GM23338 (cell line): ENCODE measurements at regions not wholly inside any gene's neighbourhood (a gene's known extent, or its start where the extent isn't known, plus 50 kb on each side); places are given as distances from the start of the nearest gene placed in this dataset.

ENCODE experiments used
- ATAC-seq: fragments of 200-7000 bp; cut with Tn5 transposase; 3 replicates; pipeline ENCODE4 v1.9.1; 2020
- DNase-seq: peaks from one replicate; pipeline ENCODE4 v3.0.0-alpha.2; 2015; ENCODE audit warnings: low spot score
- H2AFZ ChIP-seq: fragments of 200-600 bp; sonication (generic); 2 replicates; pipeline ENCODE4 v1.8.0; 2016; ENCODE audit warnings: antibody characterized with exemption, mild to moderate bottlenecking, moderate library complexity
- H3F3A ChIP-seq: fragments of 200-600 bp; sonication (generic); replicated peaks from 2 replicates; pipeline ENCODE4 v1.8.0; 2017; ENCODE audit warnings: antibody characterized with exemption, mixed run types, low read depth
- H3K27ac ChIP-seq: fragments of 200-600 bp; sonication (generic); 2 replicates; pipeline ENCODE4 v1.6.1; 2016; ENCODE audit warnings: low read depth
- H3K27me3 ChIP-seq: fragments of 200-600 bp; sonication (generic); 2 replicates; pipeline ENCODE4 v1.8.0; 2016; ENCODE audit warnings: mild to moderate bottlenecking, mixed run types, moderate library complexity; ENCODE audit not compliant: insufficient read depth
- H3K36me3 ChIP-seq: fragments of 200-600 bp; sonication (generic); 2 replicates; pipeline ENCODE4 v1.8.0; 2016; ENCODE audit warnings: mild to moderate bottlenecking; ENCODE audit not compliant: insufficient read depth
- H3K4me1 ChIP-seq: fragments of 200-600 bp; sonication (generic); 2 replicates; pipeline ENCODE4 v1.8.0; 2016; ENCODE audit warnings: mild to moderate bottlenecking, moderate library complexity; ENCODE audit not compliant: insufficient read depth
- H3K4me2 ChIP-seq: fragments of 200-600 bp; sonication (generic); 2 replicates; pipeline ENCODE4 v1.7.1; 2017; ENCODE audit warnings: mixed run types
- H3K4me3 ChIP-seq: fragments of 200-600 bp; sonication (generic); 2 replicates; pipeline ENCODE4 v1.6.1; 2016; ENCODE audit warnings: mixed run types
- H3K79me2 ChIP-seq: fragments of 200-600 bp; sonication (generic); replicated peaks from 2 replicates; pipeline ENCODE4 v1.8.0; 2017; ENCODE audit warnings: mild to moderate bottlenecking; ENCODE audit not compliant: insufficient read depth
- H3K9me2 ChIP-seq: fragments of 200-600 bp; sonication (generic); 2 replicates; pipeline ENCODE4 v1.8.0; 2017; ENCODE audit not compliant: insufficient read depth
- H4K20me1 ChIP-seq: fragments of 200-600 bp; sonication (generic); replicated peaks from 2 replicates; pipeline ENCODE4 v1.8.0; 2017; ENCODE audit warnings: mild to moderate bottlenecking; ENCODE audit not compliant: insufficient read depth
- H3K27ac Mint-ChIP-seq: 2 replicates; pipeline ENCODE4 v1.8.0; 2020; ENCODE audit warnings: inconsistent platforms, mild to moderate bottlenecking, moderate library complexity, mixed read lengths
- H3K27me3 Mint-ChIP-seq: 3 replicates; pipeline ENCODE4 v1.8.0; 2022; ENCODE audit warnings: low read depth, mild to moderate bottlenecking, moderate library complexity, mixed read lengths, inconsistent platforms; ENCODE audit not compliant: insufficient read depth, poor library complexity
- H3K36me3 Mint-ChIP-seq: 3 replicates; pipeline ENCODE4 v1.8.0; 2021; ENCODE audit warnings: low read depth, mild to moderate bottlenecking, inconsistent platforms, moderate library complexity, mixed read lengths
- H3K4me1 Mint-ChIP-seq: 3 replicates; pipeline ENCODE4 v1.8.0; 2020; ENCODE audit warnings: mild to moderate bottlenecking, inconsistent platforms, mixed read lengths
- H3K4me3 Mint-ChIP-seq: 3 replicates; pipeline ENCODE4 v1.8.0; 2021; ENCODE audit warnings: moderate library complexity, mild to moderate bottlenecking, inconsistent platforms, mixed read lengths
- H3K9me3 Mint-ChIP-seq: 3 replicates; pipeline ENCODE4 v1.8.0; 2020; ENCODE audit warnings: moderate library complexity, mild to moderate bottlenecking, inconsistent platforms, mixed read lengths
- CREB1 ChIP-seq: fragments of 250-450 bp; sonication (Bioruptor Pico); IDR thresholded peaks from 2 replicates; pipeline ENCODE4 v1.5.0; 2020; ENCODE audit warnings: low read depth, mild to moderate bottlenecking, moderate library complexity
- ETS1 ChIP-seq: IDR thresholded peaks from 2 replicates; pipeline ENCODE4 v1.6.1; 2016; ENCODE audit warnings: antibody characterized with exemption
- EZH2 ChIP-seq: fragments of 200-600 bp; sonication (generic); IDR thresholded peaks from one replicate; pipeline ENCODE4 v1.8.0; 2017; ENCODE audit warnings: antibody characterized with exemption, mild to moderate bottlenecking, low read depth; ENCODE audit not compliant: unreplicated experiment
- EZH2phosphoT487 ChIP-seq: fragments of 200-600 bp; sonication (generic); IDR thresholded peaks from one replicate; pipeline ENCODE4 v1.8.1; 2018; ENCODE audit warnings: antibody characterized with exemption; ENCODE audit not compliant: unreplicated experiment
- JUNB ChIP-seq: IDR thresholded peaks from one replicate; pipeline ENCODE4 v1.6.1; 2016; ENCODE audit warnings: antibody characterized with exemption; ENCODE audit not compliant: unreplicated experiment
- NANOG ChIP-seq: IDR thresholded peaks from 2 replicates; pipeline ENCODE4 v1.6.1; 2016; ENCODE audit warnings: antibody characterized with exemption, borderline replicate concordance
- POLR2AphosphoS5 ChIP-seq: IDR thresholded peaks from 2 replicates; pipeline ENCODE4 v1.6.1; 2016; ENCODE audit warnings: antibody characterized with exemption, low read depth
- STAT1 ChIP-seq: IDR thresholded peaks from one replicate; pipeline ENCODE4 v1.6.1; 2016; ENCODE audit warnings: antibody characterized with exemption; ENCODE audit not compliant: unreplicated experiment
- ZNF114 ChIP-seq: fragments of 250-450 bp; sonication (Bioruptor Pico); IDR thresholded peaks from 2 replicates; pipeline ENCODE4 v1.5.0; 2020; ENCODE audit warnings: mild to moderate bottlenecking, moderate library complexity
- ZNF331 ChIP-seq: fragments of 250-450 bp; sonication (Bioruptor Pico); IDR thresholded peaks from 2 replicates; pipeline ENCODE4 v1.5.0; 2020; ENCODE audit warnings: low read depth, mild to moderate bottlenecking, moderate library complexity
- TF ChIP-seq, protein P1 (sequence below), 2 experiments: fragments of 200-600 bp in 1 of 2; sonication (generic) in 1 of 2; conservative IDR thresholded peaks; 2 replicates each; pipeline versions ENCODE4 v1.5.1 to v1.6.1; 2016 to 2017; ENCODE audit warnings: antibody characterized with exemption in 2 of 2, low read depth in 2 of 2, mild to moderate bottlenecking in 2 of 2, moderate library complexity in 1 of 2
- TF ChIP-seq, protein P2 (sequence below): IDR thresholded peaks from one replicate; pipeline ENCODE4 v1.6.1; 2018; ENCODE audit warnings: antibody characterized with exemption; ENCODE audit not compliant: unreplicated experiment
- TF ChIP-seq, protein P3 (sequence below): fragments of 250-450 bp; sonication (Bioruptor Pico); IDR thresholded peaks from 2 replicates; pipeline ENCODE4 v1.5.0; 2020; ENCODE audit warnings: mild to moderate bottlenecking, moderate library complexity

DNA sequence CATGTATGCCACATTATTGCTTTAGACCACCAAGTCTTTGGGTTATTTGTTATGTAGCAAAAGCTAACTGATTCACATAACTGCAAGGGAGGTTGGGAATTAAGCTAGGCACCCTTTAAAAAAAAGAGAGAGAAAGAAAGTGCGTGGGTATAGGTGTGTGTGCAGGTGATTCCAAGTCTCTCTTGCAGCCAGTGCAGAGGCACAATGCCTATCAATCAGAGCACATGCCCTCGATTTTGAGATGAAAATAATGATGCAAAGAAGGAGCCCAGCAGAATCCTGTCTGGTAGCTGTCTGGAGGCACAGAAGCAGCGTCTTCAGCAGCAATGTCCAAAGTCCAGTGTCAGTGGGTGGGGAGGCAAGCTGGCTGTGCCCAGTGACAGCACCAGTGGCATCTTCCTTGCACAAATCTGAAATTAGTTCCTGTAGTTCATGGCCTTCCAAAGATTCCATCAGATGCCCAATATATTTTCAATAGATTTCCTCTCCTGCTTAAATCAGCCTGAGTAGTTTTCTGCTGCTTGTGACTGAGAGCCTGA is 62.4 kb upstream of the TBPL2 start (continued):
- TF ChIP-seq EZH2, result no peak

GRCh38 chr14:55505846-55506245 is 65.4 kb upstream of the TBPL2 start:
- Histone ChIP-seq H2AFZ (no peak overlapping the region), H3K4me2 (no peak overlapping the region), H3K4me3 (no peak overlapping the region), H3K36me3 (no peaks in the 10 kb centered on the region), H3K9me2 (peaks cover 5% of the 10 kb centered on the region), H4K20me1 (no peaks in the 10 kb centered on the region), H3K4me1 (no peaks in the 10 kb centered on the region), H3K79me2 (no peaks in the 10 kb centered on the region), H3F3A (no peaks in the 10 kb centered on the region), H3K27me3 (no peaks in the 10 kb centered on the region), H3K27ac (no peak overlapping the region)
- Mint-ChIP-seq H3K36me3 (no peaks in the 10 kb centered on the region), H3K27me3 (peaks cover 2% of the 10 kb centered on the region), H3K9me3 (peaks cover 4% of the 10 kb centered on the region; the same call in 1 of the 3 replicates), H3K4me1 (peaks cover under 1% of the 10 kb centered on the region), H3K4me3 (no peak overlapping the region), H3K27ac (no peak overlapping the region)
- ATAC-seq (no peak), DNase-seq (no peak)
- TF ChIP-seq, protein P1, sequence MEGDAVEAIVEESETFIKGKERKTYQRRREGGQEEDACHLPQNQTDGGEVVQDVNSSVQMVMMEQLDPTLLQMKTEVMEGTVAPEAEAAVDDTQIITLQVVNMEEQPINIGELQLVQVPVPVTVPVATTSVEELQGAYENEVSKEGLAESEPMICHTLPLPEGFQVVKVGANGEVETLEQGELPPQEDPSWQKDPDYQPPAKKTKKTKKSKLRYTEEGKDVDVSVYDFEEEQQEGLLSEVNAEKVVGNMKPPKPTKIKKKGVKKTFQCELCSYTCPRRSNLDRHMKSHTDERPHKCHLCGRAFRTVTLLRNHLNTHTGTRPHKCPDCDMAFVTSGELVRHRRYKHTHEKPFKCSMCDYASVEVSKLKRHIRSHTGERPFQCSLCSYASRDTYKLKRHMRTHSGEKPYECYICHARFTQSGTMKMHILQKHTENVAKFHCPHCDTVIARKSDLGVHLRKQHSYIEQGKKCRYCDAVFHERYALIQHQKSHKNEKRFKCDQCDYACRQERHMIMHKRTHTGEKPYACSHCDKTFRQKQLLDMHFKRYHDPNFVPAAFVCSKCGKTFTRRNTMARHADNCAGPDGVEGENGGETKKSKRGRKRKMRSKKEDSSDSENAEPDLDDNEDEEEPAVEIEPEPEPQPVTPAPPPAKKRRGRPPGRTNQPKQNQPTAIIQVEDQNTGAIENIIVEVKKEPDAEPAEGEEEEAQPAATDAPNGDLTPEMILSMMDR (conservative IDR thresholded peaks at IDR 0.05; ENCODE audit: low read depth in 2 of 2), result no peak
- no peak for TF ChIP-seq EZH2
- no peak for TF ChIP-seq POLR2AphosphoS5
- TF ChIP-seq NANOG, result no peak
- TF ChIP-seq, protein P2, sequence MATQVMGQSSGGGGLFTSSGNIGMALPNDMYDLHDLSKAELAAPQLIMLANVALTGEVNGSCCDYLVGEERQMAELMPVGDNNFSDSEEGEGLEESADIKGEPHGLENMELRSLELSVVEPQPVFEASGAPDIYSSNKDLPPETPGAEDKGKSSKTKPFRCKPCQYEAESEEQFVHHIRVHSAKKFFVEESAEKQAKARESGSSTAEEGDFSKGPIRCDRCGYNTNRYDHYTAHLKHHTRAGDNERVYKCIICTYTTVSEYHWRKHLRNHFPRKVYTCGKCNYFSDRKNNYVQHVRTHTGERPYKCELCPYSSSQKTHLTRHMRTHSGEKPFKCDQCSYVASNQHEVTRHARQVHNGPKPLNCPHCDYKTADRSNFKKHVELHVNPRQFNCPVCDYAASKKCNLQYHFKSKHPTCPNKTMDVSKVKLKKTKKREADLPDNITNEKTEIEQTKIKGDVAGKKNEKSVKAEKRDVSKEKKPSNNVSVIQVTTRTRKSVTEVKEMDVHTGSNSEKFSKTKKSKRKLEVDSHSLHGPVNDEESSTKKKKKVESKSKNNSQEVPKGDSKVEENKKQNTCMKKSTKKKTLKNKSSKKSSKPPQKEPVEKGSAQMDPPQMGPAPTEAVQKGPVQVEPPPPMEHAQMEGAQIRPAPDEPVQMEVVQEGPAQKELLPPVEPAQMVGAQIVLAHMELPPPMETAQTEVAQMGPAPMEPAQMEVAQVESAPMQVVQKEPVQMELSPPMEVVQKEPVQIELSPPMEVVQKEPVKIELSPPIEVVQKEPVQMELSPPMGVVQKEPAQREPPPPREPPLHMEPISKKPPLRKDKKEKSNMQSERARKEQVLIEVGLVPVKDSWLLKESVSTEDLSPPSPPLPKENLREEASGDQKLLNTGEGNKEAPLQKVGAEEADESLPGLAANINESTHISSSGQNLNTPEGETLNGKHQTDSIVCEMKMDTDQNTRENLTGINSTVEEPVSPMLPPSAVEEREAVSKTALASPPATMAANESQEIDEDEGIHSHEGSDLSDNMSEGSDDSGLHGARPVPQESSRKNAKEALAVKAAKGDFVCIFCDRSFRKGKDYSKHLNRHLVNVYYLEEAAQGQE, result no peak
- TF ChIP-seq CREB1 (CRISPR knock-in tag), result no peak
- no peak for TF ChIP-seq STAT1
- TF ChIP-seq, protein P3, sequence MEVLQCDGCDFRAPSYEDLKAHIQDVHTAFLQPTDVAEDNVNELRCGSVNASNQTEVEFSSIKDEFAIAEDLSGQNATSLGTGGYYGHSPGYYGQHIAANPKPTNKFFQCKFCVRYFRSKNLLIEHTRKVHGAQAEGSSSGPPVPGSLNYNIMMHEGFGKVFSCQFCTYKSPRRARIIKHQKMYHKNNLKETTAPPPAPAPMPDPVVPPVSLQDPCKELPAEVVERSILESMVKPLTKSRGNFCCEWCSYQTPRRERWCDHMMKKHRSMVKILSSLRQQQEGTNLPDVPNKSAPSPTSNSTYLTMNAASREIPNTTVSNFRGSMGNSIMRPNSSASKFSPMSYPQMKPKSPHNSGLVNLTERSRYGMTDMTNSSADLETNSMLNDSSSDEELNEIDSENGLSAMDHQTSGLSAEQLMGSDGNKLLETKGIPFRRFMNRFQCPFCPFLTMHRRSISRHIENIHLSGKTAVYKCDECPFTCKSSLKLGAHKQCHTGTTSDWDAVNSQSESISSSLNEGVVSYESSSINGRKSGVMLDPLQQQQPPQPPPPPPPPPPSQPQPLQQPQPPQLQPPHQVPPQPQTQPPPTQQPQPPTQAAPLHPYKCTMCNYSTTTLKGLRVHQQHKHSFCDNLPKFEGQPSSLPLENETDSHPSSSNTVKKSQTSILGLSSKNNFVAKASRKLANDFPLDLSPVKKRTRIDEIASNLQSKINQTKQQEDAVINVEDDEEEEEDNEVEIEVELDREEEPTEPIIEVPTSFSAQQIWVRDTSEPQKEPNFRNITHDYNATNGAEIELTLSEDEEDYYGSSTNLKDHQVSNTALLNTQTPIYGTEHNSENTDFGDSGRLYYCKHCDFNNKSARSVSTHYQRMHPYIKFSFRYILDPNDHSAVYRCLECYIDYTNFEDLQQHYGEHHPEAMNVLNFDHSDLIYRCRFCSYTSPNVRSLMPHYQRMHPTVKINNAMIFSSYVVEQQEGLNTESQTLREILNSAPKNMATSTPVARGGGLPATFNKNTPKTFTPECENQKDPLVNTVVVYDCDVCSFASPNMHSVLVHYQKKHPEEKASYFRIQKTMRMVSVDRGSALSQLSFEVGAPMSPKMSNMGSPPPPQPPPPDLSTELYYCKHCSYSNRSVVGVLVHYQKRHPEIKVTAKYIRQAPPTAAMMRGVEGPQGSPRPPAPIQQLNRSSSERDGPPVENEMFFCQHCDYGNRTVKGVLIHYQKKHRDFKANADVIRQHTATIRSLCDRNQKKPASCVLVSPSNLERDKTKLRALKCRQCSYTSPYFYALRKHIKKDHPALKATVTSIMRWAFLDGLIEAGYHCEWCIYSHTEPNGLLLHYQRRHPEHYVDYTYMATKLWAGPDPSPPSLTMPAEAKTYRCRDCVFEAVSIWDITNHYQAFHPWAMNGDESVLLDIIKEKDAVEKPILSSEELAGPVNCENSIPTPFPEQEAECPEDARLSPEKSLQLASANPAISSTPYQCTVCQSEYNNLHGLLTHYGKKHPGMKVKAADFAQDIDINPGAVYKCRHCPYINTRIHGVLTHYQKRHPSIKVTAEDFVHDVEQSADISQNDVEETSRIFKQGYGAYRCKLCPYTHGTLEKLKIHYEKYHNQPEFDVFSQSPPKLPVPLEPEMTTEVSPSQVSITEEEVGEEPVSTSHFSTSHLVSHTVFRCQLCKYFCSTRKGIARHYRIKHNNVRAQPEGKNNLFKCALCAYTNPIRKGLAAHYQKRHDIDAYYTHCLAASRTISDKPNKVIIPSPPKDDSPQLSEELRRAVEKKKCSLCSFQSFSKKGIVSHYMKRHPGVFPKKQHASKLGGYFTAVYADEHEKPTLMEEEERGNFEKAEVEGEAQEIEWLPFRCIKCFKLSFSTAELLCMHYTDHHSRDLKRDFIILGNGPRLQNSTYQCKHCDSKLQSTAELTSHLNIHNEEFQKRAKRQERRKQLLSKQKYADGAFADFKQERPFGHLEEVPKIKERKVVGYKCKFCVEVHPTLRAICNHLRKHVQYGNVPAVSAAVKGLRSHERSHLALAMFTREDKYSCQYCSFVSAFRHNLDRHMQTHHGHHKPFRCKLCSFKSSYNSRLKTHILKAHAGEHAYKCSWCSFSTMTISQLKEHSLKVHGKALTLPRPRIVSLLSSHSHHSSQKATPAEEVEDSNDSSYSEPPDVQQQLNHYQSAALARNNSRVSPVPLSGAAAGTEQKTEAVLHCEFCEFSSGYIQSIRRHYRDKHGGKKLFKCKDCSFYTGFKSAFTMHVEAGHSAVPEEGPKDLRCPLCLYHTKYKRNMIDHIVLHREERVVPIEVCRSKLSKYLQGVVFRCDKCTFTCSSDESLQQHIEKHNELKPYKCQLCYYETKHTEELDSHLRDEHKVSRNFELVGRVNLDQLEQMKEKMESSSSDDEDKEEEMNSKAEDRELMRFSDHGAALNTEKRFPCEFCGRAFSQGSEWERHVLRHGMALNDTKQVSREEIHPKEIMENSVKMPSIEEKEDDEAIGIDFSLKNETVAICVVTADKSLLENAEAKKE (CRISPR knock-in tag), result no peak
- no peak for TF ChIP-seq EZH2phosphoT487
- no peak for TF ChIP-seq ETS1
- TF ChIP-seq JUNB, result no peak
- TF ChIP-seq ZNF114 (CRISPR knock-in tag), result no peak
- TF ChIP-seq ZNF331 (CRISPR knock-in tag), result no peak
